OCI-LY1 (cell line): ENCODE measurements at regions not wholly inside any gene's neighbourhood (a gene's known extent, or its start where the extent isn't known, plus 50 kb on each side); places are given as distances from the start of the nearest gene placed in this dataset.

Experiments used
- EZH2 ChIP-seq: fragments of 200-600 bp; sonication (generic), shearing (Covaris generic); IDR thresholded peaks from 2 replicates; pipeline ENCODE4 v1.8.0; 2017; ENCODE audit warnings: borderline replicate concordance, mixed run types, mild to moderate bottlenecking, antibody characterized with exemption, low read length, moderate library complexity, mixed read lengths
- TF ChIP-seq, protein P1 (sequence below): fragments of 200-600 bp; sonication (generic), shearing (Covaris generic); IDR thresholded peaks from 2 replicates; pipeline ENCODE4 v1.5.1; 2017; ENCODE audit warnings: mild to moderate bottlenecking, antibody characterized with exemption, low read length, moderate library complexity, mixed read lengths

DNA sequence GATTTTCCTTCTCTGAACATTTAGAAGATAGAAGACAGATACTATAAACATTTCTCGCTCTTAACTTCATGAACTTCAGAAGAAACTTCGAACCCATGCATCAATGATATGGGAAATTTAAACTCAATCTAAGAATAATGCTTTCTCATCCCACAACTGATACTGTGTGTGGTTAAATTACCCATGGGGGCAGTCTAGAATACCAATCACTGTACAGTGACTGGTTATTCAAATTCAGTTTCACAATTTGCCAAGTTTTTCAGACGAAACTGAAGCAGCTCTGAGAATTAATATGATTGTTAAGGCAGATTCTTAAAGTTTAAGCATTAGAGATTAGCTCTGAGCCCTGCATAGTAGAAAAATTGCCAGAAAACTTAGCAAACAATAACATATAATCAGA, 431.0 kb downstream of the SH3GL2 start:
- TF ChIP-seq, protein P1, sequence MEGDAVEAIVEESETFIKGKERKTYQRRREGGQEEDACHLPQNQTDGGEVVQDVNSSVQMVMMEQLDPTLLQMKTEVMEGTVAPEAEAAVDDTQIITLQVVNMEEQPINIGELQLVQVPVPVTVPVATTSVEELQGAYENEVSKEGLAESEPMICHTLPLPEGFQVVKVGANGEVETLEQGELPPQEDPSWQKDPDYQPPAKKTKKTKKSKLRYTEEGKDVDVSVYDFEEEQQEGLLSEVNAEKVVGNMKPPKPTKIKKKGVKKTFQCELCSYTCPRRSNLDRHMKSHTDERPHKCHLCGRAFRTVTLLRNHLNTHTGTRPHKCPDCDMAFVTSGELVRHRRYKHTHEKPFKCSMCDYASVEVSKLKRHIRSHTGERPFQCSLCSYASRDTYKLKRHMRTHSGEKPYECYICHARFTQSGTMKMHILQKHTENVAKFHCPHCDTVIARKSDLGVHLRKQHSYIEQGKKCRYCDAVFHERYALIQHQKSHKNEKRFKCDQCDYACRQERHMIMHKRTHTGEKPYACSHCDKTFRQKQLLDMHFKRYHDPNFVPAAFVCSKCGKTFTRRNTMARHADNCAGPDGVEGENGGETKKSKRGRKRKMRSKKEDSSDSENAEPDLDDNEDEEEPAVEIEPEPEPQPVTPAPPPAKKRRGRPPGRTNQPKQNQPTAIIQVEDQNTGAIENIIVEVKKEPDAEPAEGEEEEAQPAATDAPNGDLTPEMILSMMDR: no peak
- TF ChIP-seq EZH2: no peak
